UCSD-AML1 (cell line): ENCODE measurements at regions not wholly inside any gene's neighbourhood (a gene's known extent, or its start where the extent isn't known, plus 50 kb on each side); places are given as distances from the start of the nearest gene placed in this dataset.
"Not testable (repeated sequence)": the region's sequence is repeated elsewhere in the genome, so short reads cannot be mapped to it uniquely, and the experiment has no call there.

Source experiments
- DNase-seq: peaks from one replicate; lab custom pipeline; 2025; ENCODE audit not compliant: unreplicated experiment; lab: John Stamatoyannopoulos, UW

- no peak for DNase-seq
Measured at GRCh38 chr14:80056497-80056801, 154.9 kb downstream of the DIO2 start.

- peak; percentile 18 for DNase-seq
Measured at GRCh38 chr14:80055667-80056496, 155.4 kb downstream of the DIO2 start.

- no peak for DNase-seq
Measured at GRCh38 chr14:80055226-80055625, 156.1 kb downstream of the DIO2 start.

- no peak for DNase-seq
Measured at GRCh38 chr14:80054020-80054419, 157.3 kb downstream of the DIO2 start.

- no peak for DNase-seq
Measured at GRCh38 chr14:80049055-80049454, 162.2 kb downstream of the DIO2 start.

GRCh38 chr14:80047761-80048160 lies 163.5 kb downstream of the DIO2 start:
- DNase-seq, result no peak

- no peak for DNase-seq
Measured at GRCh38 chr14:80037349-80037748, 174.0 kb downstream of the DIO2 start.

GRCh38 chr14:80024417-80024816 lies 186.9 kb downstream of the DIO2 start:
- DNase-seq, result no peak

- DNase-seq, result not testable (repeated sequence)
Measured at GRCh38 chr14:80018476-80018875, 192.8 kb downstream of the DIO2 start.

- DNase-seq, result no peak
Measured at GRCh38 chr14:80017795-80018194, 193.5 kb downstream of the DIO2 start.

GRCh38 chr14:80010245-80010644 lies 201.1 kb downstream of the DIO2 start:
- DNase-seq, result not testable (repeated sequence)

GRCh38 chr14:80005561-80005960 lies 205.7 kb downstream of the DIO2 start:
- no peak for DNase-seq

GRCh38 chr14:80004871-80005270 lies 206.4 kb downstream of the DIO2 start:
- DNase-seq, result no peak

- no peak for DNase-seq
Measured at GRCh38 chr14:80003138-80003537, 208.2 kb downstream of the DIO2 start.

GRCh38 chr14:79997509-79998208 lies 213.6 kb downstream of the DIO2 start:
- DNase-seq, result no peak

- no peak for DNase-seq
Measured at GRCh38 chr14:79992407-79993198, 218.7 kb downstream of the DIO2 start.

GRCh38 chr14:79991866-79992265 lies 219.4 kb downstream of the DIO2 start:
- DNase-seq, result no peak

- no peak for DNase-seq
Measured at GRCh38 chr14:79989990-79990389, 221.3 kb downstream of the DIO2 start.

GRCh38 chr14:79986251-79986650 lies 225.1 kb downstream of the DIO2 start:
- DNase-seq, result no peak

- no peak for DNase-seq
Measured at GRCh38 chr14:79972230-79972629, 239.1 kb downstream of the DIO2 start.

- no peak for DNase-seq
Measured at GRCh38 chr14:79971330-79971729, 240.0 kb downstream of the DIO2 start.

- no peak for DNase-seq
Measured at GRCh38 chr14:79967453-79967852, 243.9 kb downstream of the DIO2 start.
